ENCODE measurements at regions not wholly inside any gene's neighbourhood (a gene's known extent, or its start where the extent isn't known, plus 50 kb on each side); places are given as distances from the start of the nearest gene placed in this dataset.

DNA sequence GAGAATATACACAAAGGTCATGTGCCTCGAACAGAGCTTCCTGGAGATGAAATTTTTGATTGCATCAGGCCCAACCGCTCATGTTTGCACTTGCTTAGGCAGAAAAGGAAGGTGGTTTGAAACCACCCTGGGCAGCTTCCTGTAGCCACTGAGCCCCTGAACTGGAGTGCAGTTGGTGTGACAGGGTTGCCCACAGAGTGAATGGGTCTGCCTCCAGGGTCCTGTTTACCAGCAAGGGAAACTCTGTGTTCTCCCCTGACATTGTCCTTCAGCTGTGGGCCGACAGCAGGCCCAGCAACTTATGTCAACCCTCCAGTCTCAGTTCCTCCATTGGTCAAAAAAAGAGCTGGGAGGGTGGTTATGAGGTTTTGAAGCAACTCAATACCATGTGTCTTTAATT, 289.6 kb downstream of the KIF4B start:
- no peak overlapping the region for H3K4me2 ChIP-seq (ENCODE audit: low read depth, low read length)
- no peak overlapping the region for H2BK15ac ChIP-seq (ENCODE audit: low read depth, low read length)
- no peak overlapping the region for H4K5ac ChIP-seq (ENCODE audit: low read depth, low read length)
- H3K4me3 ChIP-seq (ENCODE audit: insufficient read depth, low read depth, low read length), result no peak overlapping the region
- no peak overlapping the region for H3K14ac ChIP-seq (replicated peaks; ENCODE audit: low read depth, low read length)
- no peak overlapping the region for H2BK20ac ChIP-seq (ENCODE audit: low read depth, low read length)
- no peaks in the 10 kb centered on the region for H3K36me3 ChIP-seq (ENCODE audit: control insufficient read depth, insufficient read depth, low read length)
- no peaks in the 10 kb centered on the region for H4K20me1 ChIP-seq (ENCODE audit: insufficient read depth, low read length)
- no peak overlapping the region for H2AK5ac ChIP-seq (ENCODE audit: low read depth, low read length)
- no peaks in the 10 kb centered on the region for H3K27me3 ChIP-seq (ENCODE audit: control insufficient read depth, insufficient read depth, low read length)
- H2BK5ac ChIP-seq (ENCODE audit: low read depth, low read length, poor library complexity, severe bottlenecking), result no peak overlapping the region
- H3K79me1 ChIP-seq (ENCODE audit: low read depth in 1 of 2, low read length in 2 of 2), result no peaks in the 10 kb centered on the region
- in situ Hi-C loops (cut with MboI; ENCODE audit: low sequenced_read_pairs) (no loop called here), intact Hi-C loops (cut with micrococcal nuclease) (no loop called here), dilution Hi-C loops (cut with HindIII; ENCODE audit: low sequenced_read_pairs, unreplicated experiment) (no loop called here)
- H3K27ac ChIP-seq (ENCODE audit: insufficient read depth, low read length), result no peak overlapping the region
- H2AFZ ChIP-seq (replicated peaks; ENCODE audit: low read length, poor library complexity), result no peak overlapping the region
- H4K91ac ChIP-seq (ENCODE audit: insufficient read depth, low read depth, low read length), result no peak overlapping the region
- H3K23ac ChIP-seq (ENCODE audit: low read depth, low read length), result no peak overlapping the region
- ChIA-PET POLR2A (ENCODE audit: unreplicated experiment) (no interaction called here), CTCF (interaction anchor here (0.6 kb wide), 1 partner anchor 164 kb away, joined by 6 read pairs; no protein-coding TSS in a partner anchor)
- no peak overlapping the region for H3K56ac ChIP-seq (ENCODE audit: extremely low read depth, insufficient read depth, low read length)
- no TSS peak for BruUV-seq (replicated peaks)
- ATAC-seq (ENCODE audit: low read depth), result no peak
- no peak overlapping the region for H3K4ac ChIP-seq (ENCODE audit: low read depth, low read length)
- H4K8ac ChIP-seq (ENCODE audit: low read depth in 2 of 2, low read length in 2 of 2), result no peak overlapping the region
- no peaks in the 10 kb centered on the region for H3K9me1 ChIP-seq (ENCODE audit: insufficient read depth, low read length)
- WGBS, 2 experiments (ENCODE audit: extremely low coverage in 2 of 2, insufficient read length in 1 of 2), result 80% methylated on average over 1 of the region's 3 CpGs; no CpG with 5 or more reads in 1 of the 2 experiments
- H2BK120ac ChIP-seq (ENCODE audit: low read depth, low read length), result no peak overlapping the region
- H2AK9ac ChIP-seq (replicated peaks; ENCODE audit: low read depth, low read length, poor library complexity), result no peak overlapping the region
- peaks cover 34% of the 10 kb centered on the region for H3K9me3 ChIP-seq (ENCODE audit: control insufficient read depth, insufficient read depth, low read length)
- H3K4me1 ChIP-seq (ENCODE audit: control insufficient read depth, insufficient read depth, low read length), result no peaks in the 10 kb centered on the region
- no peak overlapping the region for H3K18ac ChIP-seq (ENCODE audit: low read depth, low read length)
- no peak for DNase-seq
- TF ChIP-seq MXI1 (IDR thresholded peaks at IDR 0.05; ENCODE audit: borderline replicate concordance, low read depth, low read length) (no peak), MAZ (IDR thresholded peaks at IDR 0.05; ENCODE audit: borderline replicate concordance, low read depth, low read length) (no peak), MAFK (IDR thresholded peaks at IDR 0.05; ENCODE audit: low read depth, low read length) (no peak), RCOR1 (IDR thresholded peaks at IDR 0.05; ENCODE audit: insufficient replicate concordance, low read length) (no peak), CEBPB (IDR thresholded peaks at IDR 0.05; ENCODE audit: low read depth, low read length) (no peak), BHLHE40 (IDR thresholded peaks at IDR 0.05; ENCODE audit: low read depth, low read length) (no peak), CHD1 (IDR thresholded peaks at IDR 0.05; ENCODE audit: low read depth, low read length) (no peak)
- TF ChIP-seq, protein P1, sequence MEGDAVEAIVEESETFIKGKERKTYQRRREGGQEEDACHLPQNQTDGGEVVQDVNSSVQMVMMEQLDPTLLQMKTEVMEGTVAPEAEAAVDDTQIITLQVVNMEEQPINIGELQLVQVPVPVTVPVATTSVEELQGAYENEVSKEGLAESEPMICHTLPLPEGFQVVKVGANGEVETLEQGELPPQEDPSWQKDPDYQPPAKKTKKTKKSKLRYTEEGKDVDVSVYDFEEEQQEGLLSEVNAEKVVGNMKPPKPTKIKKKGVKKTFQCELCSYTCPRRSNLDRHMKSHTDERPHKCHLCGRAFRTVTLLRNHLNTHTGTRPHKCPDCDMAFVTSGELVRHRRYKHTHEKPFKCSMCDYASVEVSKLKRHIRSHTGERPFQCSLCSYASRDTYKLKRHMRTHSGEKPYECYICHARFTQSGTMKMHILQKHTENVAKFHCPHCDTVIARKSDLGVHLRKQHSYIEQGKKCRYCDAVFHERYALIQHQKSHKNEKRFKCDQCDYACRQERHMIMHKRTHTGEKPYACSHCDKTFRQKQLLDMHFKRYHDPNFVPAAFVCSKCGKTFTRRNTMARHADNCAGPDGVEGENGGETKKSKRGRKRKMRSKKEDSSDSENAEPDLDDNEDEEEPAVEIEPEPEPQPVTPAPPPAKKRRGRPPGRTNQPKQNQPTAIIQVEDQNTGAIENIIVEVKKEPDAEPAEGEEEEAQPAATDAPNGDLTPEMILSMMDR (conservative IDR thresholded peaks at IDR 0.05; ENCODE audit: low read depth, low read length), result no peak
- TF ChIP-seq, protein P2, sequence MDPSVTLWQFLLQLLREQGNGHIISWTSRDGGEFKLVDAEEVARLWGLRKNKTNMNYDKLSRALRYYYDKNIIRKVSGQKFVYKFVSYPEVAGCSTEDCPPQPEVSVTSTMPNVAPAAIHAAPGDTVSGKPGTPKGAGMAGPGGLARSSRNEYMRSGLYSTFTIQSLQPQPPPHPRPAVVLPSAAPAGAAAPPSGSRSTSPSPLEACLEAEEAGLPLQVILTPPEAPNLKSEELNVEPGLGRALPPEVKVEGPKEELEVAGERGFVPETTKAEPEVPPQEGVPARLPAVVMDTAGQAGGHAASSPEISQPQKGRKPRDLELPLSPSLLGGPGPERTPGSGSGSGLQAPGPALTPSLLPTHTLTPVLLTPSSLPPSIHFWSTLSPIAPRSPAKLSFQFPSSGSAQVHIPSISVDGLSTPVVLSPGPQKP (IDR thresholded peaks at IDR 0.05; ENCODE audit: borderline replicate concordance, low read depth, low read length), result no peak
- no peak overlapping the region for H3K9ac ChIP-seq (ENCODE audit: low read depth, low read length)
